Fibroblast of mammary gland (primary cell): ENCODE measurements at regions not wholly inside any gene's neighbourhood (a gene's known extent, or its start where the extent isn't known, plus 50 kb on each side); places are given as distances from the start of the nearest gene placed in this dataset.
A peak's percentile ranks its signal among the peaks of the same experiment; 100 is the strongest.

ENCODE experiments used
- DNase-seq: peaks from one replicate; pipeline ENCODE4 v3.0.0-alpha.2; 2010; ENCODE audit warnings: low read depth
- H3K4me3 ChIP-seq: 2 replicates; pipeline ENCODE4 v1.5.1; 2011; ENCODE audit warnings: low read depth, mild to moderate bottlenecking, low read length, moderate library complexity; ENCODE audit not compliant: control insufficient read depth
- TF ChIP-seq, protein P1 (sequence below): conservative IDR thresholded peaks from 2 replicates; pipeline ENCODE4 v1.5.1; 2011; ENCODE audit warnings: low read depth, low read length, inconsistent platforms; ENCODE audit not compliant: control insufficient read depth, insufficient read depth

DNA sequence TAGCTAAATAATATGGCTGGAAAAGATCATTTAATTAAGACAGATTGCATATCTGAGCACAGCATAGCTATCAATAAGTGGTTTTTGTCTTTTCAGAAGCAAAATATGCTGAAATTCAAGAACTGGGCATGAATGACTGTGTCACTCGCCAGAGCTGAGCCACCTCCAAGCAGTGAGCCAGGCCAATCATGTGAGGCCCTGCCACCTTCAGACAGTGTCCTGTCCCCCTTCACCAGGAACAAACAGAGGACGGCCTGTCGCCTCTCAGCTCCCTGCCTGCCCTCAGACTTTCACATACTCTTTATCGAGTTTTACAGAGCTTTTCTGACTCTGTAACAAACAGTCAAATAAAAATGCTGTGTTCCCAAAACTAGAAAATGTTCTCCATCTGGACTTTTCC, 171.0 kb upstream of the TSC22D1 start:
- DNase-seq = no peak
- H3K4me3 ChIP-seq = no peak overlapping the region
- TF ChIP-seq, protein P1, sequence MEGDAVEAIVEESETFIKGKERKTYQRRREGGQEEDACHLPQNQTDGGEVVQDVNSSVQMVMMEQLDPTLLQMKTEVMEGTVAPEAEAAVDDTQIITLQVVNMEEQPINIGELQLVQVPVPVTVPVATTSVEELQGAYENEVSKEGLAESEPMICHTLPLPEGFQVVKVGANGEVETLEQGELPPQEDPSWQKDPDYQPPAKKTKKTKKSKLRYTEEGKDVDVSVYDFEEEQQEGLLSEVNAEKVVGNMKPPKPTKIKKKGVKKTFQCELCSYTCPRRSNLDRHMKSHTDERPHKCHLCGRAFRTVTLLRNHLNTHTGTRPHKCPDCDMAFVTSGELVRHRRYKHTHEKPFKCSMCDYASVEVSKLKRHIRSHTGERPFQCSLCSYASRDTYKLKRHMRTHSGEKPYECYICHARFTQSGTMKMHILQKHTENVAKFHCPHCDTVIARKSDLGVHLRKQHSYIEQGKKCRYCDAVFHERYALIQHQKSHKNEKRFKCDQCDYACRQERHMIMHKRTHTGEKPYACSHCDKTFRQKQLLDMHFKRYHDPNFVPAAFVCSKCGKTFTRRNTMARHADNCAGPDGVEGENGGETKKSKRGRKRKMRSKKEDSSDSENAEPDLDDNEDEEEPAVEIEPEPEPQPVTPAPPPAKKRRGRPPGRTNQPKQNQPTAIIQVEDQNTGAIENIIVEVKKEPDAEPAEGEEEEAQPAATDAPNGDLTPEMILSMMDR = no peak

DNA sequence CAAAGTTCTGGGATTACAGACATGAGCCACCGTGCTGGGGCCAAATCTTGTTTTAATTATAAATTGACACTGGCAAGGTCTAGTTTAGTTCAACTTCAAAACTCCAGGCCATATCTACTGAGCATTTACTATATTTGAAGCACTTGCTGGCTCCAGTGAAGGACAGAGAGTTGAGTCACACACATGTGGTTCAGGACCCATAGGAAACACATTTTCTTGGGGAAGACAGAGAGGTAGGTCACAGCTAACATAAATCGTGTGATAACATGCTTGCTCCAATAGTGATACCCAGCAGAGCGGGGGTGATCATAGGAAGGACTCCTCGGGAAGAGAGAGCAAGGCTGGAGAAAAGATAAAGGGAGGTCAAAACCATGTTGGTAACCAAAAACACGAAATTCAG, 170.6 kb upstream of the TSC22D1 start:
- H3K4me3 ChIP-seq = no peak overlapping the region
- DNase-seq = no peak
- TF ChIP-seq, protein P1 = no peak

DNA sequence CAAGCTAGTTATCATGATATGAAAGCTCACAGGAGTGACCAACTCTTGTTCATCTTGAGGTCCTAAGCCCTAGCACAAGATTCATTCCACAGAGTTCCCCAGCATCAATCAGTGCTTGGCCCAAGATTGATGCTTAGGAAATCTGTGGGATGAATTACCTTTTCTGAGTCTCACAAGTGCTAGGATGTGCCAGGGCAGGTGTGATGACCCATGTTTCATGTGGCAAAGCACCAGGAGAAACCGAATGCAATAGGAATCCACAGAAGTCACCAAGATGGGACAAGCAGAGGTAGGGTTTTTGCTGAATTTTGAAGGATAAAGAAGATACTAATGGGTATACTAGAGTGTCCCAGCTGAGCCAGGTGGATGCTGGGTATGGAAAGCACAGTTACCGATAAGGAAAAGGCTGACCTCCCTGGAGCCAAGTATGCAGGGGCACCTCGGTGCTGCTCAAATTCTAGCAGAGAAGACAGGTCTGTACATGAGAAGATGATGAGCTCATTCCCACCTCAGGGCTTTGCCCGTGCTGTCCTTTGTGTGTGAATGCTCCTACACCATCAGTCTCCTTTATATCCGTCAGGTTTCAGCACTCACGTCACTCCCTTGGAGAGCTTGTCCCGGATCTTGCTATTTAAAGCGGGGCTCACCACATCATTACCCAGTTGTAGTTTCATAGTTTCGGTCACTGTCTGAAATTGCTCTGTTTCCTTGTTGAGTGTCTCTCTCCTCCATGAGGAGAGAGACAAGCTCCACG, 168.9 kb upstream of the TSC22D1 start:
- no peak overlapping the region for H3K4me3 ChIP-seq
- TF ChIP-seq, protein P1 = no peak
- DNase-seq = no peak

DNA sequence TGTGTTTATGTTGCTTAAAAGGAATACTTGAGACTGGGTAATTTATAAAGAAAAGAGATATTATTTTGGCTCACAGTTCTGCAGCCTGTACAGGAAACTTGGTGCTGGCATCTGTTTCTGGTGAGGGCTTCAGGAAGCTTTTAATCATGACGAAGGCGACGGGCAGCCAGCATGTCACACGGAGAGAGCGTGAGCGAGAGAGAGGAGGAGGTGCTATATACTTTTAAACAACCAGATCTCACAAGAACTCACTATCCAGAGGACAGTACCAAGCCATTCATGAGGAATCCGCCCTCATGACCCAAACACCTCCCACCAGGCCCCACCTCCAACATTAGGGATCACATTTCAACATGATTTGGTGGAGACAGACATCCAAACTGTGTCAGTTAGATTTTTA, 163.4 kb upstream of the TSC22D1 start:
- TF ChIP-seq, protein P1 = no peak
- peak; percentile 43 for DNase-seq
- no peak overlapping the region for H3K4me3 ChIP-seq

DNA sequence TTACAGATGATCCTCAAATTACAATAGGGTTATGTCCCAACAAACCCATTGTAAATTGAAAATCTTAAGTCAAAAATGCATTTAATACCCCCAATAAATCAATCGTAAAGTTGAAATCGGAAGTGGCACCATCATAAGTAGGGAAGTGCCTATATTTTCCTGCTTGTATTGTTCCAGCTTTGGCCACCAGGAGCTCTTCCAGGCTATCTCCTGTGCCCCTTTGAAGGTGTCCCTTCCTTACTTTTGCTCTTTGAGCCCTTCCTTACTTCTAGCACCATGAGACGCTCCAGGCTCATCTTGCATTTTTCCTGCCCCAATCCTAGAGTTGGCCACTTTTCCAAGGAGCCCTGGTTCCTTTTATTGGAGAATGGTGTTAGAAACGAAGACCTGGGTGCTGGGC, 163.0 kb upstream of the TSC22D1 start:
- DNase-seq = no peak
- TF ChIP-seq, protein P1 = peak; percentile 10
- no peak overlapping the region for H3K4me3 ChIP-seq

DNA sequence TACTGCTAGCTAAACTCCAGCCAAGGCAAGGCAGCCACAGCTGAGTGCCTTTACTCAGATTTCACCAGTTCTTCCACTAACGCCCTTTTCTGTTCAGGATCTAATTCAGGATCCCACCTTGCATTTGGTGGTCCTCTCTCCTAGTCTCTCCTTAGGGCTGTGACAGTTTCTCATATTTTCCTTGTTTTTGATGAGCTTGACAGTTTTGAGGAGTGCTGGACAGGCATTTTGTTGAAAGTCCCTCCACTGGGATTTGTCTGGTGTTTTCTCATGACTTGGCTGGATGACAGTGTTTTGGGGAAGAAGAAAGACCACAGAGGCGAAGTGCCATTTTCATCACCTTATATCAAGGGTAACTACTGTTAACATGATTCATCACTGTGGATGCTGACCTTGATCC, 162.3 kb upstream of the TSC22D1 start:
- DNase-seq = no peak
- TF ChIP-seq, protein P1 = no peak
- H3K4me3 ChIP-seq = no peak overlapping the region
